Stimulated activated CD8-positive, alpha-beta memory T cell treated with anti-CD3 and anti-CD28 coated beads, Interleukin-2, amount 100 ng/mL, for 1 hour (primary cell): ENCODE measurements at regions not wholly inside any gene's neighbourhood (a gene's known extent, or its start where the extent isn't known, plus 50 kb on each side); places are given as distances from the start of the nearest gene placed in this dataset.

ENCODE experiments used
- DNase-seq, 2 donors: peaks; one replicate each; pipeline ENCODE4 v3.0.0-alpha.2; 2020; ENCODE audit warnings: low read depth in 2 of 2

DNA sequence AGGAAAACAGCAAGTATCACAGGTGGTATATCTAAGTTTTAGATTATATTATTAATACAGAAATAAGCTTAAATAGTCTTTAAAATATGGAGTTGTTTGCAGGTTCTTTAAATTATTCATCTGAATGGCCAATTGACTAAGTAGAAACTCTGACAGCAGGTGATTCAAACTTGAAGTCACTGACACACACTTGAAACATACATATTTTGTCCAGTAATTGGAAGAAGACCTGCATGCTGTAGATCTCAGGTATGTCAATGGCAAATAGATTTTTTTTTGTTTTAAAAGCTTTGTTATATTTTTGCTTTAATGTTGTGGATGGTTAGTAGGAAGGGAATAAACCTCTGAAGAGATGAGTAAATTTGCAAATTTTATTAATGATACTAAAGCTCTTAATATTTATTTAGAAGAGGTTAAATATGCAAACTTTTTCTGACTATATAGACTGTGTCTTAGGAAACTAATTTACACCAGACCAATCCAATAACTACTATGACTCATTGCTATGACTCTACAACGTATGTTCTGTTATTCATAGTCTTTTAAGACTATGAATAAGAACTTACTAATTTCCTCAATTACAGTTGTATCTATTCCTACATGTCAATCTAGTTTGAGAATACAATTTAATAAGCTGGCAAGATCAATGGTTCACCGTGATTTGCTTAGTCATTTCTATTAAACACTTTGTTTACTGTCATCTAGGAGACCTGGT is 53.9 kb upstream of the RORB start:
- DNase-seq = no peak

DNA sequence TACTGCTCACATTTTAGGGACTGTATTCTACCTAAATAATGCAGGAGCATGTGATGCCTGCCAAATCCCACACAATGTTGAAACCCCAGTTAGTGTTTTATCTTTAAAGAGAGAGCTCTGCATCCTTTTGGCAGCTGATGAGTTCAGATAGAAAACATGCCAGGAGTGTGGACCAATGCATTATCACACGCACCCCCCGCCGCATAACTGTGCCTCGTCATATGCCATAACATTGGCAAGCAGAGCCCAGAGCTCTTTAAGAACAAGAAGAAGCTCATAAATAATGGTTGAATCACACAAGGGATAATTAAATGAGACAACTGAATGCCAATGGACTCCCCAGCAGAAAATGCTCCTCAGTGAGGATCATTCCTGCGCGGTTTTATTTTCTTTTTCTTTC is 52.8 kb upstream of the RORB start:
- no peak for DNase-seq
